Stimulated activated CD8-positive, alpha-beta memory T cell treated with anti-CD3 and anti-CD28 coated beads, Interleukin-2, amount 100 ng/mL, for 48 hours (primary cell): ENCODE measurements at regions not wholly inside any gene's neighbourhood (a gene's known extent, or its start where the extent isn't known, plus 50 kb on each side); places are given as distances from the start of the nearest gene placed in this dataset.
A peak's percentile ranks its signal among the peaks of the same experiment; 100 is the strongest.

Source experiments
- DNase-seq, 2 donors: peaks; one replicate each; pipeline ENCODE4 v3.0.0-alpha.2; 2020; ENCODE audit warnings: low read depth in 2 of 2

DNA sequence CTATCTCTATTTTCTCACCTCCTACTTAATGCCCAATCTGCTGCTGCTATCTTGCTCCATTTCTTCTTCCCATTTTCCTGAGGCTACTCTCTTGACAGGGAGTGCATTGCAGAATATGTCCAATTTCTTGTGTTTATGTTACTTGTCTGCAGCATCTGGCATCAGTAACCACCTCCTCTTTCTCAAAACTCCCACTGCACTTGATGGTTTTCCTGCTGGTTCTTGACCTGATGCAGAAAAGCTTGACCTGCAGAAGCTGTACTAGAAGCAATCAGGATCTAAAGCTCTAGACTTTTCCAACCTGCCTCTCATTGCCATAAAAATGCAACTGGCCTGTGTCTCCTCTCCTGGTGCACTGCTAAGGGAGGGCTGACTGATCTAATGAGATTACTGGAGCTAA lies 287.8 kb downstream of the ZEB1 start:
- no peak for DNase-seq

DNA sequence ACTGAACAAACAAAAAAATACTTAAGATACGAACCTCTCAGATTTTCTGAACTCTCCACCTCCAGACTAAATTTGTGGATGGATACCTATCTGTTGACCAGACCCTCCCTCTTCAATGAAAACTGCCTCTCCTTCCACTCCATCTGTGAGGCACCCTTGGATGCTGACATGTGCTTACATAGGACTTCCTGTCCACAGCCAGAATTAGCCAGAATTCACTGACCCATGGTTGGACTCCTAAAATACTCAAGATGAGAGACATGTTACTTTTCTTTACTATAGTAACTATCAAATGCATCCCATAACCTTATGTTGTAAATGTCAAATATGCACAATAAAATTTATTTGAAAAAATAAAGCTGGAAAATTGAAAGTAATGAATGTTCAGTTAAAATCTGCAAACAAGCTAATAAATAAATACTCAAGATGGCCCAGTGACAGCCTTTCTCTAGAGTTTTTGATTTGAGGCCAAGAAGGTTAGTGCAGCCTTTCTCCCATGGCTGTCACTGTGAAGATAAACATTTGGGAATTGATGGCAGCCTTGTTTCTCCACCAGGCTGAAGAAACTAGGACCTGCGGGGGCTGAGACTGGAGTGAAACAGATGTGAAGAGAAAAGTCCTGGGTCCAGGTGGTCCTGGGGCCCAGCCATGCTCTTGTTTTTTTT lies 287.0 kb downstream of the ZEB1 start:
- DNase-seq: no peak

DNA sequence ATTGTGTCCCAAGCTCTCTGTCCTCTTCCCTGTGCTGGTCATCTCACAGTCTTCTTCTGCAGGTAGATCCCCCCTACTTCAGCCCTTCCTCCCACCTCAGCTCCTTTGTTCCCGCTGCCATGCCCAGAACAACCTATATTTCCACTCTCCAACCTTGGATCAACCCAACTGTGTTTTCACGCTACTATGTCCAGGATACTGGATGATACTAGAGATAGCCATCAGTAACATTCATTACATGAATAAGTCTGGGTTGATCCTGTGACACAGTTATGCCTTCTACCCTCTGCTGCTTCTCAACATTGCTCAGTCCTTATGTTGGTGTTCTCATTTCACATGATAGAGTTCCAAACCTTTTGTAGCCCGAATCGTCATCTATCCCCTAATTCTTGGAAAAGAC lies 286.4 kb downstream of the ZEB1 start:
- no peak for DNase-seq

GRCh38 chr10:31604646-31605170 lies 285.7 kb downstream of the ZEB1 start:
- no peak for DNase-seq

DNA sequence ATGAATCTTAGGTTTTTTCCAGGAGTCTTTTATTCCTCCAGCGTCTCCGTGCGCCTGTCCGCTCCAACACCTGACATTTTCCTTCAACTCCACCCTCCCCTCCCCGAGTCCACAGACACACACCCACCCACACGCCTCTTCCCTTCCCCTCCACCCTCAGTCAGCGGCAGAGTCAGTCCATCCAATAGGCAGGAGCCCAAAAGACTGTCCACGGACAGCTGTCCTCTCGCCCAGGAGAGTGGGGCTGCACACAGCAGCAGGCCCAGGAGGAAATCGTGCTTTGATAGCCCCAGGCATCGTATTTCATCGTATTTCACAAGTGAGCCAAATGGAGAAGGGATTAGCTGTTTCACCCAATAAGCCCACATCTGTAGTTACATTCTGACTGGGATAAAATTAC lies 285.1 kb downstream of the ZEB1 start:
- no peak for DNase-seq

DNA sequence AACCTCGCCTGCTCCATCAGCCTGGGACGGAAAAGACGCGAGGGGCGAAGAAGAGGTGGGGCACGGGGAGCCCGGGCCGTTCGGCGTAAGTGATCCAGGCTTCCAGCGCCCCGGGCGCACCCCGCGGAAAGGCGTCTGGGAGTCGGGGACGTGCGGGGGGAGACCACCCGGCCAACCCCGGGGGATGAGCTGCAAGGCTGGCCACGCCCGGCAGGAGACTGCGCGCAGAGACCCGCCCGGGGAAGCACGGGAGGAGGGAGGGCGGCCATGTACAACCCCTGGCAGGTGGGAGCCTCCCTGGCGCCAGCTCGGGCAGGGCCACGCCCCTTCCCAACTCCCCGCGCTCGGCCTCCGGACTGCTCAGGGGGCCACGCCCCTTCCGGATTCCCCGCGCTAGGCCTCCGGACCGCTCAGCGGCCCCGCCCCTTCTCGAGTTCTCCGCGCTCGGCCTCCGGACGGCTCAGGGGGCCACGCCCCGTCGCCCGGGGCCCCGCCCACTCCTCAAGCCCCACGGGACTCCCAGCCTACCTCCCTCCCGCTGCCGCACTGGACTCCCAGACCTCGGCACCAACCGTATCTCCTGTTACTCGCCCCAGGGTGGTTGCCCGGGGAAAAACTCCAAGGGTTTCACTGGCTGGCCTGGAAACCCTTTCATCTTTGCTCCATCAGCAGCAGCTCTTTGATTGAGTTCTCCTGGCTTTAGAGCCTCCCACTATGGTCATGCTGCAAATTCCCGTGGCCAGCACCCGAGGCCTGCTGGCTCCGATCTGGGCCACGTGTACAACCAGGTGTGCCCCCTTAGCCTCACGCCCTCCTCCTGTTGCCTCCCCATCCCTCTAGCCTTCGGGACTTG lies 284.4 kb downstream of the ZEB1 start:
- peak; percentile 84 to 87 for DNase-seq

DNA sequence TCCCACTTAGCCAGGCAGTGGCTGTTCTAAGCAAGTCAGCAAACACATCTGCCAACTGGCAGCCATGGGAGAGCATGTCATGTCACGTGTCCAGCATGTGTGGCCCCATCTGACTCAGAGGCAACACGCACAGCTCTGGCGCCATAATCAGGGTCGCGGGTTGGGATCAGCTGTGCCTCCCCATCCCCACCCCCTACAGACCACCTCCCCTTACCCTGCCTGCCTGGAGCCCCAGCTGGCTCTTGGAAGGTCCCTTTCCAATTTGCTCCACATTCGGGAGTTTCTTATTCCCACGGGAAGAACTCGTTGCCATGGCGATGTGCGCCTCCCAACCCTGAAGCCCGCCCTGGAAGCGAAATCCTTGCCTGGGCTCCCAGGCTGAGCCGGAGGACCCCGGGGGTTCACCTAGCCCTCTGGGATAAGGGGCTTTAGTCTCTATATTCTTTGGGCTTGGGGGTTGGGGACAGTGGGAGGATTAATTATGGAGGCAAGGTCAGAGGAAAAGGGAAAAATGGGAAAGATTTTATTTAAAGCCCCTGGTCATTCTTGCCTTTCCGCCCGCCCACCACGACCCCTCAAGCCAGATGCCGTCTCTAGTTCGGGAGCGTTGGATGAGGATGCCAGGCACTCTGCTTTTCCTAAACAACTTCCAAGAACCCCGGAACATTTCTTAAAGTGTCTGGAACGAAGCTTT lies 283.7 kb downstream of the ZEB1 start:
- no peak for DNase-seq

DNA sequence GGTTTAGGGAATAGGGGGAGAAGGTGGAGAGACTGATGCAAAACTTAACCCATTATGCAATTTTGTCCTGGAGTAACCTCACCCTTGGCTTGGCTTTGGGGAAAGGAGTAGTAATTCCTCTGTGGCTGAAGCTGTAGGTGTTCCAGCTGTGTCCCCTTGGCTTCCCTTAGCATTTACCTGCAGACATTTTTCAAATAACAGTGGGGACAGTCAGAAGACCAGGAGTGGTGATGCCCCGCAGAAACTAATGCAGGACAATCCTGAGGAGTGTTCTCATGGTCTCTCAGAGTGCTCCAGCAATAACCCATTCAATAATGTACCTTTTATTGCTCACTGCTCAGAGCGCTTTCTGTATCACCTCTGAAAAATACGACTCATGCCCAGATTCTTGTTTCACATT lies 282.1 kb downstream of the ZEB1 start:
- DNase-seq: no peak

GRCh38 chr10:31599626-31600504 lies 280.8 kb downstream of the ZEB1 start:
- DNase-seq: no peak

GRCh38 chr10:31596765-31597164 lies 277.7 kb downstream of the ZEB1 start:
- DNase-seq: no peak

GRCh38 chr10:31595992-31596391 lies 277.0 kb downstream of the ZEB1 start:
- DNase-seq: no peak

GRCh38 chr10:31594347-31594873 lies 275.4 kb downstream of the ZEB1 start:
- DNase-seq: no peak

- DNase-seq: no peak
Measured at GRCh38 chr10:31593124-31593523, 274.1 kb downstream of the ZEB1 start.

DNA sequence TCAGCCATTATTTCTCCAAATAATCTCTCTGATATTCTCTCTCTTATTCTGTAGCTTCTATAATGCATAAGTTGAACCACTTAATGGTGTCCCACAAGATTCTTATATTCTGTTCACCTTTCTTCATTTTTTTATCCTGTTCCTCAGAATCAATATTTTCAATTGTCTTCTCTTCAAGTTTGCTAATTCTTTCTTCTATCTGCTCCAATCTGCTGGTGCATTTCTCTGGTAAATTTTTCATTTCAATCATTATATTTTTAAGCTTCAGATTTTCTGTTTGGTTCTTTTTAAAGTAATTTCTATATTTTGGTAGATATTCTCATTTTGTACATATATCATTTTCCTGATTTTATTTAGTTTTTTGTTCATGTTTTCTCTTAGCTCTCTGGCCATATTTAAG lies 272.6 kb downstream of the ZEB1 start:
- DNase-seq: no peak

GRCh38 chr10:31590023-31590800 lies 271.2 kb downstream of the ZEB1 start:
- DNase-seq: no peak

DNA sequence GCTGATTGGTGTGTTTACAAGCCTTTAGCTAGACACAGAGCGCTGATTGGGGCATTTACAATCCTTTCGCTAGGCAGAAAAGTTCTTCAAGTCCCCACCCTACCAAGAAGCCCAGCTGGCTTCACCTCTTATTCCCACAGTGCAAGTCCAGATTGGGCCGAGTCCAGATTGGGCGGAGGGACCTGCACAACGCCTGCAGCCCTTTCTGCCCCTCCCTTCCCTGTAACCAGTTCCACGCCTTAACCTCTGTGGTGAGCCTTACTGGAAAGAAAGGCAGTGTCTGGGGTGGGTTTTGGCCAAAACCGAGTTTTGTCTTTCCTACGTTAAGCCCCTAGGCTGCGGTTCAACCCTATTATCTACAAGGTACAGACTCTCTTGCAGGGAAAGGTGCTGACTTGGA lies 268.7 kb downstream of the ZEB1 start:
- DNase-seq: no peak

DNA sequence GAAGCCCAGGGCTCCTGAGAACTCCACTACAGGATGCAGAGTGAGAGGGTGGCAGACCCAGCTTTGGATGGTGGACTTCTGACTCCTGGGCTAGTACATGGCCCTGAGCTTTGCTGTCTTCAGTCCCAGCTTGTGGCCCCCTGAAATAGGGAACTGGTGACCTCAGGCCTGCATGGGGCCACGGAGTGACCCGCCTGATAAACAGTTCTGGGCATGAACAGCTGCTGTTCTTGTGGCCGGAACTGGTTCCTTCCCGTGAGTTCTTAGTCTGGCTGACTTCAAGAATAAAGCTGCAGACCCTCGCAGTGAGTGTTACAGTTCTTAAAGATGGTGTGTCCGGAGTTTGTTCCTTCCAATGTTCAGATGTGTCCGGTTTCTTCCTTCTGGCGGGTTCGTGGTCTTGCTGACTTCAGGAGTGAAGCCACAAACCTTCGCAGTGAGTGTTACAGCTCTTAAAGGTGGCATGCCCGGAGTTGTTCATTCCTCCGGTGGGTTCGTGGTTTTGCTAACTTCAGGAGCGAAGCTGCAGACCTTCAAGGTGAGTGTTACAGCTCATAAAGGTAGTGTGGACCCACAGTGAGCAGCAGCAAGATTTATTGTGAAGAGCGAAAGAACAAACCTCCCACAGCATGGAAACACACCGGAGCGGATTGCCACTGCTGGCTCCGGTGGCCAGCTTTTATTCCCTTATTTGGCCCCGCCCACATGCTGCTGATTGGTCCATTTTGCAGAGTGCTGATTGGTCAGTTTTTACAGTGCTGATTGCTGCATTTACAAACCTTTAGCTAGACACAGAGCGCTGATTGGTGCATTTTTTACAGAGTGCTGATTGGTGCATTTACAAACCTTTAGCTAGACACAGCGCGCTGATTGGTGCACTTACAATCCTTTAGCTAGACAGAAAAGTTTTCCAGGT lies 268.0 kb downstream of the ZEB1 start:
- DNase-seq: no peak

- no peak for DNase-seq
Measured at GRCh38 chr10:31584876-31585275, 265.9 kb downstream of the ZEB1 start.

DNA sequence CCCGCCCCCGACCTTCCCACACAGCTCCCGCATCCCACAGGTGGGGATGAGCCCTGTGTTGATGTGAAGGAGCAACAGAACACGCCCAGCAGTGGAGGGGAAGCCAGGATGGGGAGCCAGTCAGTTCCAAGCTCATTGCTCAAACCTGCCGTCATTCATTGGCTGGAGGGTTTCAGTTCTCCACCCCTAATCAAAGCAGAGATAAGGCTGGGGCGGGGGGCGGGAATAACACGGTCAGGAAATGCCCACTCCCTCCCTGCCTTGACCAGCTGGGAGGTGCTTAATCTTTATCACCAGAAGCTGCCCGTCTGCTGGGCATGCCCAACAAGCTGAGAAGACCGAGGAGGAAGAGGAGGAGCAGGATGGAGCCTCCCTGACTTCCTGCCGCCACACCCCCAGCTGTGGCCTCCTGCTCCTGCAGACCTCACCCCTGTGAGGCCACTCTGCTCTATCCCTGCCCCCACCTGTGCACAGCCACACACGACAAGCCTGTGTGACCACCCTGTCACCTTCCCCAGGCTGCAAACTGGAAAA lies 265.1 kb downstream of the ZEB1 start:
- no peak for DNase-seq
